ENCODE measurements at regions not wholly inside any gene's neighbourhood (a gene's known extent, or its start where the extent isn't known, plus 50 kb on each side); places are given as distances from the start of the nearest gene placed in this dataset.

GRCh38 chr1:76006234-76006633 is 68.3 kb upstream of the ST6GALNAC3 start:
- intact Hi-C loops (cut with DNase I; ENCODE audit: low total_unique reads): no loop called here
- H3K9me3 ChIP-seq: no peaks in the 10 kb centered on the region

DNA sequence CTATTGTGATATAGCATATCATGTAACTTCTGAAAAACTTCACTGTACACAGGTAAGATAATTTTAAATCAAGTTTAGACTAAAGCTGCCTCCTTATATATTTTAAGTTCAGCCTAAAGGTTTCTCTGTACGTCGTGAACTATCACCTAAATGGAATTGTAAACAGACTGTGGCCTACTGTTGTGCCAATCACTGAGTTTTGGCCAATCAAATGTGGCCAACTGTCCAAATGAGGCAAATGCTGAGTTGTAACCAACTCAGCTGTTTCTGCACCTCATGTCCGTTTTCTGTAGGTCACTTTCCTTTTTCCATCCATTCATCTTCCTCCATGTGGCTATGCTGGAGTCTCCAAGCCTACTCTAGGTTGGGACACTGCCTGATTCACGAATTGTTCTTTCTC is 63.7 kb upstream of the ST6GALNAC3 start:
- Histone ChIP-seq H3K9me3 (no peaks in the 10 kb centered on the region), H3K36me3 (no peaks in the 10 kb centered on the region), H3K27me3 (no peaks in the 10 kb centered on the region), H3K27ac (no peak overlapping the region), H3K4me1 (no peaks in the 10 kb centered on the region), H3K4me3 (no peak overlapping the region)
- intact Hi-C loops (cut with DNase I; ENCODE audit: low total_unique reads): no loop called here
- DNase-seq: no peak
- TF ChIP-seq, protein P1, sequence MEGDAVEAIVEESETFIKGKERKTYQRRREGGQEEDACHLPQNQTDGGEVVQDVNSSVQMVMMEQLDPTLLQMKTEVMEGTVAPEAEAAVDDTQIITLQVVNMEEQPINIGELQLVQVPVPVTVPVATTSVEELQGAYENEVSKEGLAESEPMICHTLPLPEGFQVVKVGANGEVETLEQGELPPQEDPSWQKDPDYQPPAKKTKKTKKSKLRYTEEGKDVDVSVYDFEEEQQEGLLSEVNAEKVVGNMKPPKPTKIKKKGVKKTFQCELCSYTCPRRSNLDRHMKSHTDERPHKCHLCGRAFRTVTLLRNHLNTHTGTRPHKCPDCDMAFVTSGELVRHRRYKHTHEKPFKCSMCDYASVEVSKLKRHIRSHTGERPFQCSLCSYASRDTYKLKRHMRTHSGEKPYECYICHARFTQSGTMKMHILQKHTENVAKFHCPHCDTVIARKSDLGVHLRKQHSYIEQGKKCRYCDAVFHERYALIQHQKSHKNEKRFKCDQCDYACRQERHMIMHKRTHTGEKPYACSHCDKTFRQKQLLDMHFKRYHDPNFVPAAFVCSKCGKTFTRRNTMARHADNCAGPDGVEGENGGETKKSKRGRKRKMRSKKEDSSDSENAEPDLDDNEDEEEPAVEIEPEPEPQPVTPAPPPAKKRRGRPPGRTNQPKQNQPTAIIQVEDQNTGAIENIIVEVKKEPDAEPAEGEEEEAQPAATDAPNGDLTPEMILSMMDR (IDR thresholded peaks at IDR 0.05): no peak

More at GRCh38 chr1:76006234-76006633, 68.3 kb upstream of the ST6GALNAC3 start:
- Histone ChIP-seq H3K4me3 (no peak overlapping the region), H3K27ac (no peak overlapping the region), H3K4me1 (no peaks in the 10 kb centered on the region), H3K36me3 (no peaks in the 10 kb centered on the region), H3K27me3 (no peaks in the 10 kb centered on the region)
- TF ChIP-seq, protein P1 (IDR thresholded peaks at IDR 0.05): no peak
- DNase-seq: no peak

- no peaks in the 10 kb centered on the region for H3K36me3 ChIP-seq
- H3K27me3 ChIP-seq: no peaks in the 10 kb centered on the region
- DNase-seq: no peak
- no peak overlapping the region for H3K27ac ChIP-seq
- H3K4me3 ChIP-seq: no peak overlapping the region
- TF ChIP-seq, protein P1 (IDR thresholded peaks at IDR 0.05): no peak
- H3K4me1 ChIP-seq: no peaks in the 10 kb centered on the region
- intact Hi-C loops (cut with DNase I; ENCODE audit: low total_unique reads): no loop called here
- no peaks in the 10 kb centered on the region for H3K9me3 ChIP-seq
These were observed 62.0 kb upstream of the ST6GALNAC3 start for GRCh38 chr1:76012341-76013205.

GRCh38 chr1:76013206-76013581 is 61.4 kb upstream of the ST6GALNAC3 start:
- Histone ChIP-seq H3K27ac (no peak overlapping the region), H3K4me3 (no peak overlapping the region), H3K36me3 (no peaks in the 10 kb centered on the region), H3K9me3 (no peaks in the 10 kb centered on the region), H3K4me1 (no peaks in the 10 kb centered on the region), H3K27me3 (no peaks in the 10 kb centered on the region)
- no peak for DNase-seq
- TF ChIP-seq, protein P1 (IDR thresholded peaks at IDR 0.05): no peak
- intact Hi-C loops (cut with DNase I; ENCODE audit: low total_unique reads): no loop called here

DNA sequence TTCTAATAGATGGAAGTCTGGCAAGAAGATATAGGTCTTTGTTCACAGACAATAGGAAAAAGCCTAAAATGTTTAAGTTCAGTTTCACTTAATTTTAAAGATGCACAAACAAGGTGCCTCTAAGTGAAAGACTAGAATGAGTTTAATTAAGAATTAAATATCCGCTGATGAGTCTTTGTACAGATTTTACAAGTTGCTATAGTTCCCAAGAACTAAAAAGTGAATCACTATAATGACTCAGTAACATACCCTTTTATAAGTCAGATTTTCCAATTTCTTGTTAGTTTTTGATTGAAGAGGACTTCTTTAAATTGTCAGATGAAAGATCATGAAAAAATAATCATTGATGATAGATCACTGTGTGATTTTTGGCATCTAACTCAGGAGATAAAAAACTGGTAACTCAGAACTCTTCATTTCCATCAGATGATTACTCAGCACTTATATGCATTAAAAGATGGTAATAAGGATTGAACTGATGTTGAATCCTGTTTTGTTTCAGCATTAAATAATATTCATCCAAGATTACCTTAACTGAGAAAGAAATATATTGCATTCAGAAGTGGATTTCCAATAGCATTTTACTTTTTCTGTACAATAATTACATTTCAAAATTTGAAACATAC is 59.0 kb upstream of the ST6GALNAC3 start:
- Histone ChIP-seq H3K4me1 (no peaks in the 10 kb centered on the region), H3K27me3 (no peaks in the 10 kb centered on the region), H3K27ac (no peak overlapping the region), H3K36me3 (no peaks in the 10 kb centered on the region), H3K9me3 (no peaks in the 10 kb centered on the region), H3K4me3 (no peak overlapping the region)
- intact Hi-C loops (cut with DNase I; ENCODE audit: low total_unique reads): no loop called here
- TF ChIP-seq, protein P1 (IDR thresholded peaks at IDR 0.05): no peak
- DNase-seq: no peak

Data from tibial artery (tissue), 4 donors.